ENCODE measurements at regions not wholly inside any gene's neighbourhood (a gene's known extent, or its start where the extent isn't known, plus 50 kb on each side); places are given as distances from the start of the nearest gene placed in this dataset.

DNA sequence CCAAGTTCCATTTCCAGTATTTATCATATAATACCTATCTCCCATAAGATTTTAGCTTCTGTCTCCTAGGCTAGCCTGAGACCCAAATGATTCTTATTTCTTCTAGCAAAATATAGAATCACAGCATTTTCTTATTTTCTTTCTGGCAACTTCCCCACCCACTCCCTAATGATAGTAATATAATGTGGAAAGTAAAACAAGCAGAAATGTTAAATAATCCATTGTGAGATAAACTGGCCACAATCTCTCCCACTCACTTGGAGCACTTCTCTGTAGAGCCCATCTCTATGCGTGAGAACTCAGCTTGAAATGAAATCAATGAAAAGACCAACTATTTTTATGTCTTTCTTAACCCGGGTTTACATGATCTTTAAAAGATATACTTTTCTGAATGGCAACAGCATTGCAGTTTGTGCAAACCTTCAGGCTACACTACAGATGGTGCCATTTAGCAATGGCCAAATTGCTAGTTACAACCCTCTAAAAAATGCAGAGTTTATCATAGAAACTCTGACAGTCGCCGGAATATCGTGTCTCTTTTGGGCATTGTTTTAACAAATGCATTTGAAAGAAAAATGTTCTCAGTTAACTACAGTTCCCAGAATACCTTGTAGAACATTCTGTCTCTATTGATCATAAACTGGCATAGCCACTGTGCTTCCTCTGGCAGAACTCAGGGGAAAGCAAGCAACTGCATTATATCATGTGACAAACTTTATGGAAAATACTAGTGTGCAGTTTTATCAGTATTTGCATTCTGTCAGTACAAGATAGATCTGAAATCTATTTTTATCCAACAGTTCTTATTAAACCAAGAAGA, 1407.4 kb upstream of the ZEB2 start:
- no peak for DNase-seq
- TF ChIP-seq, protein P1, sequence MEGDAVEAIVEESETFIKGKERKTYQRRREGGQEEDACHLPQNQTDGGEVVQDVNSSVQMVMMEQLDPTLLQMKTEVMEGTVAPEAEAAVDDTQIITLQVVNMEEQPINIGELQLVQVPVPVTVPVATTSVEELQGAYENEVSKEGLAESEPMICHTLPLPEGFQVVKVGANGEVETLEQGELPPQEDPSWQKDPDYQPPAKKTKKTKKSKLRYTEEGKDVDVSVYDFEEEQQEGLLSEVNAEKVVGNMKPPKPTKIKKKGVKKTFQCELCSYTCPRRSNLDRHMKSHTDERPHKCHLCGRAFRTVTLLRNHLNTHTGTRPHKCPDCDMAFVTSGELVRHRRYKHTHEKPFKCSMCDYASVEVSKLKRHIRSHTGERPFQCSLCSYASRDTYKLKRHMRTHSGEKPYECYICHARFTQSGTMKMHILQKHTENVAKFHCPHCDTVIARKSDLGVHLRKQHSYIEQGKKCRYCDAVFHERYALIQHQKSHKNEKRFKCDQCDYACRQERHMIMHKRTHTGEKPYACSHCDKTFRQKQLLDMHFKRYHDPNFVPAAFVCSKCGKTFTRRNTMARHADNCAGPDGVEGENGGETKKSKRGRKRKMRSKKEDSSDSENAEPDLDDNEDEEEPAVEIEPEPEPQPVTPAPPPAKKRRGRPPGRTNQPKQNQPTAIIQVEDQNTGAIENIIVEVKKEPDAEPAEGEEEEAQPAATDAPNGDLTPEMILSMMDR (IDR thresholded peaks at IDR 0.05), result no peak
- no peak for TF ChIP-seq EP300 (IDR thresholded peaks at IDR 0.05)
- TF ChIP-seq POLR2AphosphoS5 (IDR thresholded peaks at IDR 0.05), result no peak
- TF ChIP-seq POLR2A (IDR thresholded peaks at IDR 0.05), result no peak
- Histone ChIP-seq H3K36me3 (no peaks in the 10 kb centered on the region), H3K27ac (no peak overlapping the region), H3K27me3 (no peaks in the 10 kb centered on the region), H3K4me1 (no peaks in the 10 kb centered on the region), H3K4me3 (no peak overlapping the region), H3K9me3 (no peaks in the 10 kb centered on the region)
- intact Hi-C loops (cut with DNase I), result no loop called here
- 63 to 85% methylated on average over 5 of the region's 5 CpGs for WGBS, 2 donors

DNA sequence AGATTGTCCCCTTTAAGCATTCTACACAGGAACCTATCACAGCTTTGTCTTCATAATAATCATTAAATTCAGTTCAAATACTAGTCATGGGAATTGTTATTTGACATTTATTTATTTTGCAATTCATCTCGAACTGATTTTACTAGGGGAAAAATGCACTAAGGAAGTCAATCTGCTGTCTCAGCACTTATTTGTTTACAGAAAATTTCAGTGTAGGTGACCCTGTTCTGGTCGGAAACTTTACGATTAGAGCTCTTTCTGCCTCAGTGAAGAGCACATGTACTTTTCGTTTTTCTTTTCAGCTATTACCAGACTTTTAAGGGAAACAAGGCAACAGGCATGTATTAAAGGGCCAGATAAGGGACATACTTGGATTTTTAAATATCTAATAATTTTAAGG, 1405.7 kb upstream of the ZEB2 start:
- WGBS, 2 donors, result 48 to 65% methylated on average over 4 of the region's 4 CpGs
- Histone ChIP-seq H3K4me1 (no peaks in the 10 kb centered on the region), H3K9me3 (no peaks in the 10 kb centered on the region), H3K4me3 (no peak overlapping the region), H3K27me3 (no peaks in the 10 kb centered on the region), H3K36me3 (no peaks in the 10 kb centered on the region), H3K27ac (no peak overlapping the region)
- TF ChIP-seq, protein P1 (IDR thresholded peaks at IDR 0.05), result no peak
- no peak for TF ChIP-seq EP300 (IDR thresholded peaks at IDR 0.05)
- TF ChIP-seq POLR2A (IDR thresholded peaks at IDR 0.05), result no peak
- no peak for TF ChIP-seq POLR2AphosphoS5 (IDR thresholded peaks at IDR 0.05)
- DNase-seq, result no peak
- intact Hi-C loops (cut with DNase I), result no loop called here

DNA sequence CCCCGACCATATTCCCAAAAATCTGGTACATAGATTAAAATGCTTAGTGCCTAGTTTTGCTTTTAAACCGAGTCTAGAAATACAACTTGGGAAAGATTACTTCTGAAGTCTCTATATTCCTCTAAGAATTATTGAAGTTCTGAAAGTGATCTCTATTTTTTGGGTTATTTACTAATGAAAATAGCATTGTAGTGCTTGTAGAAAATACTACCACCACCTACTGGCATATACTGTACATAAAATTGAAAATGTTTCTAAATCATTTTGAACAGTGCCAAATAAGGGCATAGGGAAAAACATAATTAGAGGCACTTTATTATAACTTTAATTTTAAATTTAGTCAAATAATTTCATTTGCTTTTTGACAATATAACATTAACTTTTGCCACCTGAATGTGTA, 1399.6 kb upstream of the ZEB2 start:
- DNase-seq, result no peak
- TF ChIP-seq, protein P1 (IDR thresholded peaks at IDR 0.05), result no peak
- TF ChIP-seq POLR2AphosphoS5 (IDR thresholded peaks at IDR 0.05), result no peak
- TF ChIP-seq POLR2A (IDR thresholded peaks at IDR 0.05), result no peak
- TF ChIP-seq EP300 (IDR thresholded peaks at IDR 0.05), result no peak
- H3K4me3 ChIP-seq, result no peak overlapping the region
- no peak overlapping the region for H3K27ac ChIP-seq
- no peaks in the 10 kb centered on the region for H3K27me3 ChIP-seq
- no peaks in the 10 kb centered on the region for H3K9me3 ChIP-seq
- intact Hi-C loops (cut with DNase I), result no loop called here
- no peaks in the 10 kb centered on the region for H3K4me1 ChIP-seq
- 71 to 78% methylated on average over 2 of the region's 2 CpGs for WGBS, 2 donors
- H3K36me3 ChIP-seq, result no peaks in the 10 kb centered on the region

DNA sequence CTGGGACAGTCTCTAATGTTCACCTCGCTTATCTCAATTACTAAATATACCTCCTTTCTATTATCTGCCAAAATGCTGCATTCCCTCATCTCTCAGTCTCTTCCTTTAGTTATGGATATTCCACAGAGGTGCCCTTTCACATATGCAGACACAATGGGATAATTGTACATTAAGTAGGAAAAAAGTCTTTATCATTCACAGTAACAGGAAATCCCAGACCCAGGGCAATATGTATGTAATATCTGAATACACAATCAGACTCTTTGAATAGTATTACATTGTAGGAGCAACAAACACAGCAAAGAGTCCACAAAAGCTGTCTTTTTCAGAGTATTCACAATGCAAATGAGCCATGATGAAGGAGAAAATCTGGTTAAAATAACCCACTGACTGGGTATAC, 1399.0 kb upstream of the ZEB2 start:
- Histone ChIP-seq H3K4me3 (no peak overlapping the region), H3K4me1 (no peaks in the 10 kb centered on the region), H3K27me3 (no peaks in the 10 kb centered on the region), H3K9me3 (no peaks in the 10 kb centered on the region), H3K36me3 (no peaks in the 10 kb centered on the region), H3K27ac (no peak overlapping the region)
- TF ChIP-seq EP300 (IDR thresholded peaks at IDR 0.05), result no peak
- TF ChIP-seq, protein P1 (IDR thresholded peaks at IDR 0.05), result no peak
- no peak for TF ChIP-seq POLR2A (IDR thresholded peaks at IDR 0.05)
- no peak for TF ChIP-seq POLR2AphosphoS5 (IDR thresholded peaks at IDR 0.05)
- no peak for DNase-seq
- WGBS, 2 donors, result 81 to 87% methylated on average over 1 of the region's 1 CpG
- intact Hi-C loops (cut with DNase I), result no loop called here

DNA sequence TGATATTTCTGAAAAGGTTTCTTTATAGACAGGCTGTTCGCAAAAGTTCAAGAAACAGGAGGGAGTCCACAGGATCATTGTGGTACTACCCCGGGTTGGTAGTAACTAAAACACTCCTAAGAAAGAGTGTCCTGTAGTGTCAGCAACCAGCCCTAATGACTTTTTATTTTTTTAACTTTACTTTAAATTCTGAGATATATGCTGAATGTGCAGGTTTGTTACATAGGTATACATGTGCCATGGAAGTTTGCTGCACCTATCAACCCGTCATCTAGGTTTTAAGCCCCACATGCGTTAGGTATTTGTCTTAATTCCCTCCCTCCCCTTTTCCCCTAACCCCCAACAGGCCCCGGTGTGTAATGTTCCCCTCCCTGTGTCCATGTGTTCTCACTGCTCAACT, 1396.9 kb upstream of the ZEB2 start:
- no peak overlapping the region for H3K4me3 ChIP-seq
- H3K27ac ChIP-seq, result no peak overlapping the region
- H3K36me3 ChIP-seq, result no peaks in the 10 kb centered on the region
- no peak for DNase-seq
- no peaks in the 10 kb centered on the region for H3K9me3 ChIP-seq
- WGBS, 2 donors, result 85 to 93% methylated on average over 5 of the region's 5 CpGs
- H3K4me1 ChIP-seq, result no peaks in the 10 kb centered on the region
- no peaks in the 10 kb centered on the region for H3K27me3 ChIP-seq
- TF ChIP-seq, protein P1 (IDR thresholded peaks at IDR 0.05), result no peak
- no peak for TF ChIP-seq EP300 (IDR thresholded peaks at IDR 0.05)
- no peak for TF ChIP-seq POLR2AphosphoS5 (IDR thresholded peaks at IDR 0.05)
- no peak for TF ChIP-seq POLR2A (IDR thresholded peaks at IDR 0.05)
- intact Hi-C loops (cut with DNase I), result no loop called here

All from sigmoid colon (tissue), 6 donors.